HEK293 (cell line): ENCODE measurements at regions not wholly inside any gene's neighbourhood (a gene's known extent, or its start where the extent isn't known, plus 50 kb on each side); places are given as distances from the start of the nearest gene placed in this dataset.

Experiments
- CTCF ChIA-PET: fragments of 350-600 bp; formaldehyde crosslinking; extraction: SDS; loops from one replicate; lab custom pipeline; 2021; ENCODE audit warnings: antibody characterized with exemption; lab: Yijun Ruan, JAX
- POLR2A ChIA-PET: fragments of 300-600 bp; formaldehyde crosslinking; extraction: SDS; loops from one replicate; lab custom pipeline; 2020; ENCODE audit warnings: antibody characterized with exemption, inconsistent platforms; lab: Yijun Ruan, JAX
- H3K27ac ChIP-seq: fragments of 200-500 bp; sonication (Bioruptor generic); 2 replicates; pipeline ENCODE4 v1.5.1; 2014; ENCODE audit warnings: low read depth, low read length, control low read depth, inconsistent platforms; ENCODE audit errors: extremely low read depth
- H3K36me3 ChIP-seq, 2 experiments: fragments of 200-500 bp in 1 of 2; sonication (Bioruptor generic) in 1 of 2; 1 replicate in 1 of 2; 2 replicates in 1 of 2; pipeline ENCODE4 v1.5.1; 2014 to 2017; ENCODE audit warnings: inconsistent platforms in 2 of 2, low read length in 2 of 2; ENCODE audit not compliant: control insufficient read depth in 2 of 2, insufficient read depth in 1 of 2
- H3K4me1 ChIP-seq: fragments of 200-500 bp; sonication (Bioruptor generic); 2 replicates; pipeline ENCODE4 v1.5.1; 2014; ENCODE audit warnings: mild to moderate bottlenecking, low read length, inconsistent platforms; ENCODE audit not compliant: control insufficient read depth, insufficient read depth
- H3K4me3 ChIP-seq: 2 replicates; pipeline ENCODE4 v1.5.1; 2011; ENCODE audit warnings: low read depth, mild to moderate bottlenecking, control low read depth, low read length, moderate library complexity
- H3K9me3 ChIP-seq: fragments of 200-500 bp; sonication (Bioruptor generic); 2 replicates; pipeline ENCODE4 v1.5.1; 2014; ENCODE audit warnings: low read depth, low read length, inconsistent platforms; ENCODE audit not compliant: control insufficient read depth, insufficient read depth
- AEBP2 ChIP-seq: fragments of 450-650 bp; formaldehyde crosslinking; IDR thresholded peaks from 2 replicates; pipeline ENCODE4 v1.5.1; 2016; ENCODE audit warnings: missing biosample characterization, missing genetic modification characterization, borderline replicate concordance
- BCL11B ChIP-seq: fragments of 450-650 bp; formaldehyde crosslinking; IDR thresholded peaks from 2 replicates; pipeline ENCODE4 v1.5.1; 2016; ENCODE audit warnings: low read depth, missing biosample characterization, missing genetic modification characterization
- FEZF1 ChIP-seq: fragments of 450-650 bp; formaldehyde crosslinking; IDR thresholded peaks from 2 replicates; pipeline ENCODE4 v1.5.1; 2016; ENCODE audit warnings: missing biosample characterization, missing genetic modification characterization
- GLIS2 ChIP-seq: fragments of 450-650 bp; formaldehyde crosslinking; IDR thresholded peaks from 2 replicates; pipeline ENCODE4 v1.5.1; 2016; ENCODE audit warnings: missing biosample characterization, missing genetic modification characterization
- MZF1 ChIP-seq: fragments of 450-650 bp; formaldehyde crosslinking; IDR thresholded peaks from 2 replicates; pipeline ENCODE4 v1.5.1; 2017; ENCODE audit warnings: missing biosample characterization, missing genetic modification characterization, borderline replicate concordance
- PRDM10 ChIP-seq: fragments of 450-650 bp; formaldehyde crosslinking; IDR thresholded peaks from 2 replicates; pipeline ENCODE4 v1.5.1; 2016; ENCODE audit warnings: missing biosample characterization, missing genetic modification characterization
- PRDM4 ChIP-seq: fragments of 450-650 bp; formaldehyde crosslinking; IDR thresholded peaks from 2 replicates; pipeline ENCODE4 v1.5.1; 2017; ENCODE audit warnings: missing biosample characterization, missing genetic modification characterization
- REPIN1 ChIP-seq: fragments of 450-650 bp; formaldehyde crosslinking; IDR thresholded peaks from 2 replicates; pipeline ENCODE4 v1.5.1; 2017; ENCODE audit warnings: missing biosample characterization, missing genetic modification characterization, low read depth
- ZBTB26 ChIP-seq: fragments of 450-650 bp; formaldehyde crosslinking; optimal IDR thresholded peaks from 2 replicates; pipeline ENCODE3; 2016; ENCODE audit warnings: missing biosample characterization, mild to moderate bottlenecking, missing genetic modification characterization
- ZFP3 ChIP-seq: fragments of 450-650 bp; formaldehyde crosslinking; IDR thresholded peaks from 2 replicates; pipeline ENCODE4 v1.5.1; 2016; ENCODE audit warnings: low read depth, missing biosample characterization, missing genetic modification characterization
- ZNF169 ChIP-seq: fragments of 450-650 bp; formaldehyde crosslinking; IDR thresholded peaks from 2 replicates; pipeline ENCODE4 v1.5.1; 2016; ENCODE audit warnings: missing biosample characterization, missing genetic modification characterization
- ZNF221 ChIP-seq: fragments of 450-650 bp; formaldehyde crosslinking; IDR thresholded peaks from 2 replicates; pipeline ENCODE4 v1.5.1; 2017; ENCODE audit warnings: missing biosample characterization, missing genetic modification characterization, borderline replicate concordance
- ZNF707 ChIP-seq: fragments of 450-650 bp; formaldehyde crosslinking; IDR thresholded peaks from 2 replicates; pipeline ENCODE4 v1.5.1; 2016; ENCODE audit warnings: missing biosample characterization, missing genetic modification characterization
- ZNF747 ChIP-seq: fragments of 450-650 bp; formaldehyde crosslinking; IDR thresholded peaks from 2 replicates; pipeline ENCODE4 v1.5.1; 2016; ENCODE audit warnings: missing biosample characterization, missing genetic modification characterization
- ZNF76 ChIP-seq: fragments of 450-650 bp; formaldehyde crosslinking; IDR thresholded peaks from 2 replicates; pipeline ENCODE4; 2016; ENCODE audit warnings: low read depth, missing biosample characterization, missing genetic modification characterization, borderline replicate concordance
- ZXDB ChIP-seq: fragments of 450-650 bp; formaldehyde crosslinking; IDR thresholded peaks from 2 replicates; pipeline ENCODE4 v1.5.1; 2016; ENCODE audit warnings: missing biosample characterization, missing genetic modification characterization

- no peaks in the 10 kb centered on the region for H3K36me3 ChIP-seq
- TF ChIP-seq AEBP2 (tag by site-specific recombination), result no peak
- TF ChIP-seq PRDM4 (tag by site-specific recombination), result no peak
- TF ChIP-seq BCL11B (tag by site-specific recombination), result no peak
- no peak for TF ChIP-seq ZNF221 (tag by site-specific recombination)
- no peak for TF ChIP-seq ZNF76 (tag by site-specific recombination)
- TF ChIP-seq ZNF747 (tag by site-specific recombination), result no peak
- TF ChIP-seq PRDM10 (tag by site-specific recombination), result no peak
- TF ChIP-seq ZFP3 (tag by site-specific recombination), result no peak
- TF ChIP-seq ZBTB26 (tag by site-specific recombination), result no peak
- TF ChIP-seq MZF1 (tag by site-specific recombination), result no peak
- no peak for TF ChIP-seq REPIN1
- TF ChIP-seq GLIS2 (tag by site-specific recombination), result no peak
- H3K4me3 ChIP-seq, result no peak overlapping the region
- no peaks in the 10 kb centered on the region for H3K9me3 ChIP-seq
- ChIA-PET POLR2A (no interaction called here), CTCF (no interaction called here)
- H3K27ac ChIP-seq, result no peak overlapping the region
- peaks cover 18% of the 10 kb centered on the region for H3K4me1 ChIP-seq
Measured at GRCh38 chr6:79373246-79373645, 138.8 kb upstream of the HMGN3 start.

GRCh38 chr6:79372757-79373156 lies 138.3 kb upstream of the HMGN3 start:
- ChIA-PET POLR2A (no interaction called here), CTCF (interaction anchor here (1.3 kb wide), 1 partner anchor 59 kb away, joined by 4 read pairs; no protein-coding TSS in a partner anchor)
- Histone ChIP-seq H3K4me1 (peaks cover 14% of the 10 kb centered on the region), H3K27ac (no peak overlapping the region), H3K36me3 (no peaks in the 10 kb centered on the region), H3K4me3 (no peak overlapping the region), H3K9me3 (no peaks in the 10 kb centered on the region)
- no peak for TF ChIP-seq ZNF707
- TF ChIP-seq ZXDB (tag by site-specific recombination), result no peak
- no peak for TF ChIP-seq ZNF169 (tag by site-specific recombination)
- TF ChIP-seq ZNF76 (tag by site-specific recombination), result no peak
- 0 out of 2 replicates have a peak, but pooled peaks have one; percentile 18 for TF ChIP-seq FEZF1
